ENCODE measurements at regions not wholly inside any gene's neighbourhood (a gene's known extent, or its start where the extent isn't known, plus 50 kb on each side); places are given as distances from the start of the nearest gene placed in this dataset.

GRCh38 chr15:95918525-95918924 lies 412.0 kb upstream of the NR2F2 start:
- TF ChIP-seq SIN3A (IDR thresholded peaks at IDR 0.05; ENCODE audit: borderline replicate concordance, insufficient read depth, low read length), result no peak

- no peak for TF ChIP-seq TAF1 (IDR thresholded peaks at IDR 0.05; ENCODE audit: borderline replicate concordance, insufficient read depth, low read length)
- no peak for TF ChIP-seq SIN3A (IDR thresholded peaks at IDR 0.05; ENCODE audit: borderline replicate concordance, insufficient read depth, low read length)
- no peak for TF ChIP-seq REST (IDR thresholded peaks at IDR 0.05; ENCODE audit: insufficient read depth in 1 of 2, low read depth in 2 of 2, low read length in 2 of 2)
Observed at GRCh38 chr15:95919460-95919859, 411.0 kb upstream of the NR2F2 start.

GRCh38 chr15:95921404-95921803 lies 409.1 kb upstream of the NR2F2 start:
- TF ChIP-seq TAF1 (IDR thresholded peaks at IDR 0.05; ENCODE audit: borderline replicate concordance, insufficient read depth, low read length) (no peak), SIN3A (IDR thresholded peaks at IDR 0.05; ENCODE audit: borderline replicate concordance, insufficient read depth, low read length) (no peak), REST (IDR thresholded peaks at IDR 0.05; ENCODE audit: insufficient read depth in 1 of 2, low read depth in 2 of 2, low read length in 2 of 2) (no peak), POLR2AphosphoS5 (IDR thresholded peaks at IDR 0.05; ENCODE audit: low read depth, low read length) (no peak), FOXP2 (optimal IDR thresholded peaks at IDR 0.05; ENCODE audit: borderline replicate concordance, extremely low read depth, extremely low read length, insufficient read depth) (no peak)

GRCh38 chr15:95922431-95922830 lies 408.1 kb upstream of the NR2F2 start:
- no peak for TF ChIP-seq SIN3A (IDR thresholded peaks at IDR 0.05; ENCODE audit: borderline replicate concordance, insufficient read depth, low read length)
- TF ChIP-seq TAF1 (IDR thresholded peaks at IDR 0.05; ENCODE audit: borderline replicate concordance, insufficient read depth, low read length), result no peak
- TF ChIP-seq POLR2AphosphoS5 (IDR thresholded peaks at IDR 0.05; ENCODE audit: low read depth, low read length), result no peak
- no peak for TF ChIP-seq REST (IDR thresholded peaks at IDR 0.05; ENCODE audit: insufficient read depth in 1 of 2, low read depth in 2 of 2, low read length in 2 of 2)
- TF ChIP-seq FOXP2 (optimal IDR thresholded peaks at IDR 0.05; ENCODE audit: borderline replicate concordance, extremely low read depth, extremely low read length, insufficient read depth), result no peak

- no peak for TF ChIP-seq FOXP2 (optimal IDR thresholded peaks at IDR 0.05; ENCODE audit: borderline replicate concordance, extremely low read depth, extremely low read length, insufficient read depth)
- TF ChIP-seq REST (IDR thresholded peaks at IDR 0.05; ENCODE audit: insufficient read depth in 1 of 2, low read depth in 2 of 2, low read length in 2 of 2), result no peak
Observed at GRCh38 chr15:95923792-95924191, 406.7 kb upstream of the NR2F2 start.

GRCh38 chr15:95928822-95929221 lies 401.7 kb upstream of the NR2F2 start:
- TF ChIP-seq FOXP2 (optimal IDR thresholded peaks at IDR 0.05; ENCODE audit: borderline replicate concordance, extremely low read depth, extremely low read length, insufficient read depth) (no peak), SIN3A (IDR thresholded peaks at IDR 0.05; ENCODE audit: borderline replicate concordance, insufficient read depth, low read length) (no peak), POLR2AphosphoS5 (IDR thresholded peaks at IDR 0.05; ENCODE audit: low read depth, low read length) (no peak), TAF1 (IDR thresholded peaks at IDR 0.05; ENCODE audit: borderline replicate concordance, insufficient read depth, low read length) (no peak), REST (IDR thresholded peaks at IDR 0.05; ENCODE audit: insufficient read depth in 1 of 2, low read depth in 2 of 2, low read length in 2 of 2) (no peak)

Measured in PFSK-1 (cell line).